ENCODE measurements at regions not wholly inside any gene's neighbourhood (a gene's known extent, or its start where the extent isn't known, plus 50 kb on each side); places are given as distances from the start of the nearest gene placed in this dataset.

DNA sequence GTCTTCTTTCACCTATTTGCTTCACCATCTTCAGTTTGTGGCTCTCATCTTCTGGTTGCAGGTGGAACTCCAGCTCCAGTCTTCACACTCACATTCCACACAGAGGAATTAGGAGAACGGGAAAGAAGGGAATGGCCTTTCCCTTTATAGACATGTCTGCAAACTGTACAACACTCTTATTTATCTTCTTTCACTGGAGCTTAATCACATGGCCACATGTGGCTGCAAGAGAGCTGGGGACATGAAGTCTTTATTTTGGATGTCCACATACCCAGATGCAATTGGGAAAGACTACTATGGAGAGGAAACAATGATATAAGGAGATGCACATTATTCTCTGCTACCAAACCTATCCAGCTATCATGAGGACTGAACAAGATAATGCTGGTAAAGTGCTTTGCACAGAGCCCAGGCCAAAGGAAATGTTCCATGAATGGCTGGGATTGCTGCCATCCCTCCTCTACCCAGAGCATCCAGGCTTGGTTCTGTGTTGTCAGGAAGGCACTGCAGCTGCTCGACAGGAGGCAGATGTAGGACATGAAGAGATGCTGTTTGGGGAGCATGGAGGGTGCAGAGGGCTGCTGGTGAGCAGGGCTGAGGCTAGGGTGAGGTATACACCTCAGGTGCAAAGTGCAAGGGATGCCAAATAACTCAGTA lies 183.8 kb upstream of the TBX20 start:
- DNase-seq, result no peak

DNA sequence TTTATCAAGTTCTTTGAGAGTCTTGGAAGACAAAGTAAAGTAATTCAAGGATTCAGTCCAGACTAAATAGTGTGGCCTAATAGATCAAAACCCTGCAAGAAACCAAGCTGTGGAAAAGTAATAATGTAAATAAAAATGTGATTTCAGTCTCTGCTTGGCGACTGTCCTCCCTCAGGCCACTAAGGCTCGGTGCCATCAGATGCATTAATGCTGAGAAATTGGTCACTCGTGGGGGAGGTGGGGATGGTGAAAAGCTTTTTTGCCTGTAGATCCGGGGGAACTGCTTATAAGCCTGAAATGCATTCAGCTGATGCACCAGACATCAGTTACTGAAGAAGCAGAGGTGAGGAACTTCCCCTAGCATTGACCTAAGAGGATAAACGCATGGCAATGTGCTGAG lies 182.6 kb upstream of the TBX20 start:
- no peak for DNase-seq

DNA sequence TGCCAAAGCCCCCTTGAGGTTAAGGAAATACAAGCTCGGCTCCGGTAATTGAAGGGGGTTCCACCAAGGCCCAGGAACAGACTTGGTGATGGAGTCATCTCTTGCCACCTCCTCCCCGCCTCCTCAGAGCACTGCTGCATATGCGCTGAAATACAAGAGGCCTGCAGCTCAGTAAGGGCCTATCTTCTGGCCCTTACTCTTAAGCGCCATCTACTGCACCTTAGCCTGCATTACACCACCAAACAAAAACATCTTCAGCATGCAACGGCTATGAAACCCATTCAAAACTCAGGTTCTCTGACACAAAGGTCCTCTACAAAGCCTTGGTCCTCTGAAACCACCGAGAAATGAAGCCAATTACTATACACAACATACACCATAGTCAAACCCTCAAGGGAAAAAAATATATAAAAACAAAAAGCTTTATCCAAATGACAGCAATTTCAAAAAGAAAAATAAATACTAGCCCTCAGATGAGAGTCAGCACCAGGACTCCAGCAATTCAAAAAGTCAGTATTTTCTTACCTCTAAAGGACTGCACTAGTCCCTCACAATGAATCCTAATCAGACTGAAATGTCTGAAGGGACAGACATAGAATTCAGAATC lies 176.8 kb upstream of the TBX20 start:
- no peak for DNase-seq

- DNase-seq, result no peak
These were observed 171.1 kb upstream of the TBX20 start for GRCh38 chr7:35424869-35425495.

DNA sequence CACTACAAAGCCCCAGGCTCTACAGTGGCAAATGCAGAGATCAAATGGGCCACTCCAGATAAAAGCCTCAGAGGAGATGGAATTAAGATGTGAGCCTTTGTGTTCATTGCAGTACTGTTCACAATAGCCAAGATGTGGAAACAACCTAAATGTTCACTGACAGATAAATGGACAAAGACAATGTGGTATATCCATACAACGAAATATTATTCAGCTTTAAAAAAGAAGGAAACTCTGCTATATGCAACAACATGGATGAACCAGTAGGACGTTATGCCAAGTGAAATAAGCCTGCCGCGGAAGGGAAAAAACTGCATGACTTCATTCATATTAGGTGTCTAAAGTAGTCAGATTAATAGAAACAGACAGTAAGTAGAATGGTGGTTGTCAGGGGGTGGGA lies 170.5 kb upstream of the TBX20 start:
- no peak for DNase-seq

GRCh38 chr7:35422715-35423114 lies 168.8 kb upstream of the TBX20 start:
- DNase-seq, result no peak

- no peak for DNase-seq
These were observed 166.8 kb upstream of the TBX20 start for GRCh38 chr7:35420656-35421055.

- DNase-seq, result no peak
These were observed 165.5 kb upstream of the TBX20 start for GRCh38 chr7:35419391-35419755.

- DNase-seq, result no peak
These were observed 165.0 kb upstream of the TBX20 start for GRCh38 chr7:35418716-35419390.

DNA sequence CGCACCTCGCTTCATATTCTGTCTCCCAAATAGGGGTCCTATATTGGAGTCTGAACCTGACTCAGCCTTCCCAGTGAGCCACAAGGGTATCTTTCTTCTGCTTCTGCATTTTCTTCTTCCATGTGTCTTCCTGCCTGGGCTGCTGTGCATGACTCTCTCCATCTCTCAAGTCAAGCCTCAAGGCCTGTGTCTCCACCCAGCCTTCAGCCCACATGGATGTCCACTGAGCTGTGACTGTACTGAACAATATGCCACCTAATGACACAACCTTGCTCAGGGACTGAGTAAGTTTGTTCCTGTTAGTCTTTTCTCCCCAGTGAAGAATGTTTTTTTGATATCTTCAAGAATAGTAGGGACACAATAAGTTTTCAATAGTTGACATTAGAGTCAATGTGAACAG lies 162.7 kb upstream of the TBX20 start:
- no peak for DNase-seq

GRCh38 chr7:35415411-35415822 lies 161.5 kb upstream of the TBX20 start:
- no peak for DNase-seq

GRCh38 chr7:35411331-35411730 lies 157.4 kb upstream of the TBX20 start:
- no peak for DNase-seq

GRCh38 chr7:35405461-35405860 lies 151.6 kb upstream of the TBX20 start:
- DNase-seq, result no peak

- DNase-seq, result no peak
These were observed 147.4 kb upstream of the TBX20 start for GRCh38 chr7:35401217-35401879.

- no peak for DNase-seq
These were observed 145.9 kb upstream of the TBX20 start for GRCh38 chr7:35399840-35400239.

DNA sequence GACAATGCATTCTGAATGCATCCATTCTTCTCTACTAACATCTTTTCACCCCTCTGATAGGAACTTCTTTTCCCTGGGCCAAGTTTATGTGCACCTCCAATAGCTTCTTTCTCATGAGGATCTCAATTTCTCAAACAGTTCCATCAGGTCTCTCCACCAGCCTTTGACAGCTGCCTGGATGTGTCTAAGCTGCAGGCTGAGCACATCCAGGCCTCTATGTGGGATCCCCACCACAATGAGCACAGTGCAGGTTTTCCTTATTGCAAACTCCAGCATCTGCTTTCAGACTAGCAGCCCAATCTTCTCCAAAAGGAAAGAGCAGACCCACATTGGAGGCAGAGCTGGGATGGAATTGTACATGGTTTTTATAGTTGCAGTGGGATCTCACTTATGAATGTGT lies 145.3 kb upstream of the TBX20 start:
- DNase-seq, result no peak

- no peak for DNase-seq
These were observed 144.6 kb upstream of the TBX20 start for GRCh38 chr7:35398518-35398917.

DNA sequence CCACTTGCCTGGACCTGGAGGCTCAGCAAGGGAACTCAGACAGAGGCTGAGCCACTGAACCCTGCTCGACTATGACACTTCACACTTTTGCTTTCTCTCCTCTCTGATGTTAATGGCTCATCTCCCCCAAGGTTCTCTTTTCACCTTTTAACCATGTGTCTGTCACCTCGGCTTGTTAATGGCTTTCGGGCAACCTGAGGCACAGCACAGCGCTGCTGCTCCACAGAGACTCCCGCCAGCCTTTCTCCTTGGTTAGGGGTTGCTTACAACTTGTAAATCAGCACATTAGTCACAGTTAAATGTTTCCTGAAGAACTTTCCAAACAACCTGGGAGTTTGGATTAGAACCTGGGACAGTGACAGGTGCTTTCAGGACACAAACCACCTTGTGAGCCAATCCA lies 136.2 kb upstream of the TBX20 start:
- no peak for DNase-seq

GRCh38 chr7:35389636-35390035 lies 135.7 kb upstream of the TBX20 start:
- no peak for DNase-seq

GRCh38 chr7:35386816-35387706 lies 133.2 kb upstream of the TBX20 start:
- DNase-seq, result no peak

- DNase-seq, result no peak
These were observed 132.3 kb upstream of the TBX20 start for GRCh38 chr7:35386082-35386815.

All from DMS79 (cell line).